ENCODE measurements at regions not wholly inside any gene's neighbourhood (a gene's known extent, or its start where the extent isn't known, plus 50 kb on each side); places are given as distances from the start of the nearest gene placed in this dataset.
A peak's percentile ranks its signal among the peaks of the same experiment; 100 is the strongest.

- DNase-seq = no peak
These were observed 58.7 kb downstream of the OTOL1 start for GRCh38 chr3:161555320-161555719.

- DNase-seq = no peak
These were observed 59.9 kb downstream of the OTOL1 start for GRCh38 chr3:161556533-161556932.

GRCh38 chr3:161556941-161557340 is 60.3 kb downstream of the OTOL1 start:
- no peak for DNase-seq

GRCh38 chr3:161557445-161558150 is 61.0 kb downstream of the OTOL1 start:
- no peak for DNase-seq

- no peak for DNase-seq
These were observed 61.6 kb downstream of the OTOL1 start for GRCh38 chr3:161558236-161558635.

- no peak for DNase-seq
These were observed 62.8 kb downstream of the OTOL1 start for GRCh38 chr3:161559177-161559998.

GRCh38 chr3:161560008-161560637 is 63.5 kb downstream of the OTOL1 start:
- no peak for DNase-seq

- DNase-seq = no peak
These were observed 71.2 kb downstream of the OTOL1 start for GRCh38 chr3:161567577-161568361.

GRCh38 chr3:161568671-161569070 is 72.1 kb downstream of the OTOL1 start:
- no peak for DNase-seq

GRCh38 chr3:161571951-161572350 is 75.3 kb downstream of the OTOL1 start:
- no peak for DNase-seq

GRCh38 chr3:161573136-161573535 is 76.5 kb downstream of the OTOL1 start:
- no peak for DNase-seq

- no peak for DNase-seq
These were observed 79.3 kb downstream of the OTOL1 start for GRCh38 chr3:161575901-161576300.

GRCh38 chr3:161576311-161576710 is 79.7 kb downstream of the OTOL1 start:
- no peak for DNase-seq

- DNase-seq = peak; percentile 17
These were observed 80.3 kb downstream of the OTOL1 start for GRCh38 chr3:161576714-161577510.

- no peak for DNase-seq
These were observed 81.1 kb downstream of the OTOL1 start for GRCh38 chr3:161577662-161578061.

GRCh38 chr3:161579395-161580126 is 83.0 kb downstream of the OTOL1 start:
- DNase-seq = no peak

- DNase-seq = no peak
These were observed 89.3 kb downstream of the OTOL1 start for GRCh38 chr3:161585922-161586321.

GRCh38 chr3:161586556-161587235 is 90.1 kb downstream of the OTOL1 start:
- no peak for DNase-seq

- DNase-seq = no peak
These were observed 102.0 kb downstream of the OTOL1 start for GRCh38 chr3:161598639-161599038.

GRCh38 chr3:161599697-161600096 is 103.1 kb downstream of the OTOL1 start:
- DNase-seq = no peak

- DNase-seq = no peak
These were observed 103.6 kb downstream of the OTOL1 start for GRCh38 chr3:161600173-161600572.

All from DMS79 (cell line).